Activated CD8-positive, alpha-beta T cell treated with anti-CD3 and anti-CD28 coated beads for 36 hours (primary cell): ENCODE measurements at regions not wholly inside any gene's neighbourhood (a gene's known extent, or its start where the extent isn't known, plus 50 kb on each side); places are given as distances from the start of the nearest gene placed in this dataset.

Experiments used
- ATAC-seq: fragments of 200-7000 bp; cut with Tn5 transposase; one replicate; pipeline ENCODE4 v1.10.0; 2021; ENCODE audit warnings: mild to moderate bottlenecking, moderate library complexity
- CTCF ChIA-PET: fragments of 350-600 bp; sonication (Branson Sonifier 250); formaldehyde crosslinking; loops from one replicate; lab custom pipeline; 2021; ENCODE audit warnings: antibody characterized with exemption; lab: Charles Lee
- POLR2A ChIA-PET: fragments of 350-600 bp; sonication (Branson Sonifier 250); formaldehyde crosslinking; loops from one replicate; lab custom pipeline; 2021; ENCODE audit warnings: antibody characterized with exemption; lab: Charles Lee
- DNase-seq: peaks from one replicate; pipeline ENCODE4 v3.0.0-alpha.2; 2020
- H3K27ac Mint-ChIP-seq: one replicate; pipeline ENCODE4 v1.8.0; 2021; ENCODE audit warnings: mild to moderate bottlenecking, mixed read lengths
- H3K27me3 Mint-ChIP-seq: one replicate; pipeline ENCODE4 v1.8.0; 2021; ENCODE audit warnings: mixed read lengths
- H3K36me3 Mint-ChIP-seq: one replicate; pipeline ENCODE4 v1.8.0; 2021; ENCODE audit warnings: low read depth, mixed read lengths
- H3K4me1 Mint-ChIP-seq: one replicate; pipeline ENCODE4 v1.8.0; 2021; ENCODE audit warnings: low read depth, mixed read lengths
- H3K4me3 Mint-ChIP-seq: one replicate; pipeline ENCODE4 v1.8.0; 2021; ENCODE audit warnings: mild to moderate bottlenecking, moderate library complexity, mixed read lengths
- H3K9me3 Mint-ChIP-seq: one replicate; pipeline ENCODE4 v1.8.0; 2021; ENCODE audit warnings: mixed read lengths
- CTCF ChIP-seq: fragments of 200-600 bp; IDR thresholded peaks from one replicate; pipeline ENCODE4 v1.8.0; 2022; ENCODE audit warnings: antibody characterized with exemption, mild to moderate bottlenecking
- intact Hi-C: fragments of 100-400 bp; cut with micrococcal nuclease; formaldehyde crosslinking; loops from one replicate; pipeline ENCODE4 v1.10.0; 2022

GRCh38 chr16:8173111-8173644 lies 417.1 kb downstream of the TMEM114 start:
- DNase-seq (peak; percentile 62), ATAC-seq (no peak)
- no peaks in the 10 kb centered on the region for H3K4me1 Mint-ChIP-seq

GRCh38 chr16:8172551-8172950 lies 417.8 kb downstream of the TMEM114 start:
- H3K4me1 Mint-ChIP-seq: no peaks in the 10 kb centered on the region
- no peak overlapping the region for H3K27ac Mint-ChIP-seq
- no peaks in the 10 kb centered on the region for H3K36me3 Mint-ChIP-seq
- TF ChIP-seq CTCF: no peak
- intact Hi-C loops: no loop called here
- no peaks in the 10 kb centered on the region for H3K27me3 Mint-ChIP-seq
- peaks cover 8% of the 10 kb centered on the region for H3K9me3 Mint-ChIP-seq
- ChIA-PET POLR2A (no interaction called here), CTCF (interaction anchor here (0.6 to 1.0 kb wide), 2 partner anchors 22 to 1489 kb away, joined by 3 read pairs; no protein-coding TSS in a partner anchor)
- no peak for ATAC-seq
- no peak overlapping the region for H3K4me3 Mint-ChIP-seq
- DNase-seq: no peak

More at GRCh38 chr16:8173111-8173644, 417.1 kb downstream of the TMEM114 start:
- H3K4me3 Mint-ChIP-seq: no peak overlapping the region
- POLR2A ChIA-PET: no interaction called here
- H3K36me3 Mint-ChIP-seq: no peaks in the 10 kb centered on the region
- H3K27me3 Mint-ChIP-seq: no peaks in the 10 kb centered on the region
- peaks cover 8% of the 10 kb centered on the region for H3K9me3 Mint-ChIP-seq
- no peak overlapping the region for H3K27ac Mint-ChIP-seq
- TF ChIP-seq CTCF: peak; percentile 75
- CTCF ChIA-PET: interaction anchor here (0.6 to 1.0 kb wide), 2 partner anchors 22 to 1489 kb away, joined by 3 read pairs; no protein-coding TSS in a partner anchor
- intact Hi-C loops: no loop called here

- Mint-ChIP-seq H3K4me3 (no peak overlapping the region), H3K36me3 (no peaks in the 10 kb centered on the region), H3K9me3 (peaks cover 8% of the 10 kb centered on the region), H3K4me1 (no peaks in the 10 kb centered on the region), H3K27ac (no peak overlapping the region), H3K27me3 (no peaks in the 10 kb centered on the region)
- ATAC-seq: no peak
- POLR2A ChIA-PET: no interaction called here
- CTCF ChIA-PET: no interaction called here
- no peak for DNase-seq
- TF ChIP-seq CTCF: no peak
- intact Hi-C loops: no loop called here
Observed at GRCh38 chr16:8168016-8168415, 422.3 kb downstream of the TMEM114 start.

- Mint-ChIP-seq H3K27me3 (no peaks in the 10 kb centered on the region), H3K27ac (no peak overlapping the region), H3K36me3 (no peaks in the 10 kb centered on the region), H3K4me3 (no peak overlapping the region), H3K9me3 (peaks cover 8% of the 10 kb centered on the region), H3K4me1 (no peaks in the 10 kb centered on the region)
- intact Hi-C loops: no loop called here
- TF ChIP-seq CTCF: no peak
- ChIA-PET CTCF (no interaction called here), POLR2A (no interaction called here)
- ATAC-seq: no peak
- DNase-seq: no peak
Observed at GRCh38 chr16:8167436-8167835, 422.9 kb downstream of the TMEM114 start.

- no peak for ATAC-seq
- no peak for DNase-seq
- H3K4me1 Mint-ChIP-seq: no peaks in the 10 kb centered on the region
- H3K27ac Mint-ChIP-seq: no peak overlapping the region
- CTCF ChIA-PET: no interaction called here
- intact Hi-C loops: no loop called here
- peaks cover 12% of the 10 kb centered on the region for H3K9me3 Mint-ChIP-seq
- no peaks in the 10 kb centered on the region for H3K27me3 Mint-ChIP-seq
- TF ChIP-seq CTCF: no peak
- POLR2A ChIA-PET: interaction anchor here (0.5 kb wide), 1 partner anchor 1199 kb away, joined by 3 read pairs; no protein-coding TSS in a partner anchor
- no peak overlapping the region for H3K4me3 Mint-ChIP-seq
- no peaks in the 10 kb centered on the region for H3K36me3 Mint-ChIP-seq
Observed at GRCh38 chr16:8158051-8158450, 432.3 kb downstream of the TMEM114 start.
